Psoas muscle (tissue), 7 donors: ENCODE measurements at regions not wholly inside any gene's neighbourhood (a gene's known extent, or its start where the extent isn't known, plus 50 kb on each side); places are given as distances from the start of the nearest gene placed in this dataset.

ENCODE experiments used
- ATAC-seq, 4 donors: fragments of 200-7000 bp; cut with Tn5 transposase; one replicate each; pipeline ENCODE4 v1.9.1; 2020; ENCODE audit warnings: moderate library complexity in 3 of 4, mild to moderate bottlenecking in 2 of 4
- DNase-seq, 2 donors: peaks; one replicate each; pipeline ENCODE4 v3.0.0-alpha.2; 2020
- H3K27ac ChIP-seq: fragments of 200-600 bp; one replicate; pipeline ENCODE4 v1.8.0; 2022
- H3K27me3 ChIP-seq, 3 donors: fragments of 200-600 bp in 1 of 3; one replicate each; pipeline versions ENCODE4 v1.6.1 to v1.8.0; 2013 to 2022; ENCODE audit warnings: low read length in 2 of 3, mild to moderate bottlenecking in 2 of 3, moderate library complexity in 1 of 3; ENCODE audit not compliant: insufficient read depth in 3 of 3
- H3K36me3 ChIP-seq, 2 donors: fragments of 200-600 bp in 1 of 2; one replicate each; pipeline versions ENCODE4 v1.6.1 to v1.8.0; 2013 to 2022; ENCODE audit warnings: low read depth in 1 of 2, mild to moderate bottlenecking in 1 of 2, moderate library complexity in 1 of 2; ENCODE audit not compliant: insufficient read depth in 1 of 2
- H3K4me1 ChIP-seq: fragments of 200-600 bp; one replicate; pipeline ENCODE4 v1.8.0; 2022
- H3K4me3 ChIP-seq: fragments of 200-600 bp; one replicate; pipeline ENCODE4 v1.8.0; 2022; ENCODE audit warnings: mild to moderate bottlenecking
- H3K9me3 ChIP-seq: fragments of 200-600 bp; one replicate; pipeline ENCODE4 v1.8.0; 2022
- WGBS, 3 donors: extraction: QIAGEN DNeasy Blood & Tissue Kit; methylation state at CpG; one replicate each; pipeline versions ENCODE4 v1.1.6 to v1.1.7; 2013; 5-methylcytosine and 5-hydroxymethylcytosine counted together
- intact Hi-C, 2 donors: fragments of 100-400 bp; cut with DNase I; formaldehyde crosslinking; loops; one replicate each; pipeline versions ENCODE4 v1.11.0 to v1.14.2; 2022
- TF ChIP-seq, protein P1 (sequence below): fragments of 200-600 bp; IDR thresholded peaks from one replicate; pipeline ENCODE4 v1.8.0; 2022; ENCODE audit warnings: antibody characterized with exemption
- donor health status: healthy with polysubstance abuse.
- donor health status: DM: no; HTN: no; CAD: no; lungs with moderate emphysema.
- donor health status: Bipolar disorder and iron deficiency.
- donor health status: healthy.
- donor health status: DM: yes; HTN: yes; CAD: no.
- donor health status: DM: no; HTN: no; CAD: no.
- donor health status: DM: yes; HTN: yes; CAD: no.

DNA sequence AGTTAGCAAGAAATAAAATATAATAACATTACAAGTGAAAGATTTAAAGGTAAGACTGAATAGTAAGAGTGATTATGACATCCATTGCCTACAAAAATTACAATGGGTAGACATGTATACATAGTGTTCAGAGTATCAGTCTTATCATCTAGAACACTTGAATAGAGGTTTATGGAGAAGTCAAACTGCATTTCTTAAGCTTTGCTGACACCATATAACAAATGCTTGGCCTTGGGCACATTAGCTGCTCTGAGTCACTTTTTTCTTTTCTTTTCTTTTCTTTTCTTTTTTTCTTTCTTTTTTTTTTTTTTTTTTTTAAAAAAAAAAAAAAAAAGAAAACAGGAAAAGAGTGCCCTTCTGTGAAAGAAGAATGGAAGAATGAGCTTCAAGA lies 220.0 kb downstream of the SPCS3 start:
- DNase-seq (no peak), ATAC-seq (no peak)
- TF ChIP-seq, protein P1, sequence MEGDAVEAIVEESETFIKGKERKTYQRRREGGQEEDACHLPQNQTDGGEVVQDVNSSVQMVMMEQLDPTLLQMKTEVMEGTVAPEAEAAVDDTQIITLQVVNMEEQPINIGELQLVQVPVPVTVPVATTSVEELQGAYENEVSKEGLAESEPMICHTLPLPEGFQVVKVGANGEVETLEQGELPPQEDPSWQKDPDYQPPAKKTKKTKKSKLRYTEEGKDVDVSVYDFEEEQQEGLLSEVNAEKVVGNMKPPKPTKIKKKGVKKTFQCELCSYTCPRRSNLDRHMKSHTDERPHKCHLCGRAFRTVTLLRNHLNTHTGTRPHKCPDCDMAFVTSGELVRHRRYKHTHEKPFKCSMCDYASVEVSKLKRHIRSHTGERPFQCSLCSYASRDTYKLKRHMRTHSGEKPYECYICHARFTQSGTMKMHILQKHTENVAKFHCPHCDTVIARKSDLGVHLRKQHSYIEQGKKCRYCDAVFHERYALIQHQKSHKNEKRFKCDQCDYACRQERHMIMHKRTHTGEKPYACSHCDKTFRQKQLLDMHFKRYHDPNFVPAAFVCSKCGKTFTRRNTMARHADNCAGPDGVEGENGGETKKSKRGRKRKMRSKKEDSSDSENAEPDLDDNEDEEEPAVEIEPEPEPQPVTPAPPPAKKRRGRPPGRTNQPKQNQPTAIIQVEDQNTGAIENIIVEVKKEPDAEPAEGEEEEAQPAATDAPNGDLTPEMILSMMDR: no peak
- intact Hi-C loops: no loop called here
- H3K36me3 ChIP-seq: no peaks in the 10 kb centered on the region
- H3K4me1 ChIP-seq: no peaks in the 10 kb centered on the region
- no peak overlapping the region for H3K4me3 ChIP-seq
- H3K9me3 ChIP-seq: no peaks in the 10 kb centered on the region
- H3K27me3 ChIP-seq: no peaks in the 10 kb centered on the region
- H3K27ac ChIP-seq: no peak overlapping the region

DNA sequence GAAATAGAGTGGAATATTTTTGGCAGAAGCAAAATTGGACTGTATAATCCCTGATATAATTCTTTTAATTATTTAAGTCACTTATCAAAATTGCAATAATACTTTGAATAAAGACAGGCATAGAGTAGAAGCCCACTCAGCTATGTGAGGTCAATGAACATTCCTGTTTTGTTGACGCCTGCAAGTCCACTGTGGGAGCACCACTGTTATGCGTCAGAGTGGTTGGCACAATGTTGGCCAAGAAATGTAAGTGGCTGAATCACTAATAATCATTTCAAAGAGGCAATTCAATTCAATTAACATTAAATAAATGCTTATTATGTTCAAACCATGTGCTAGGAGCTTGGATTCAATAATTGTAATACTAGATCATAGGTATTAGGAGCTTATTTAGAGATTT lies 221.0 kb downstream of the SPCS3 start:
- WGBS, 3 donors: 87 to 93% (median 87%) methylated on average over 2 of the region's 2 CpGs
- H3K9me3 ChIP-seq: no peaks in the 10 kb centered on the region
- no peaks in the 10 kb centered on the region for H3K36me3 ChIP-seq
- no peaks in the 10 kb centered on the region for H3K27me3 ChIP-seq
- no peaks in the 10 kb centered on the region for H3K4me1 ChIP-seq
- no peak for ATAC-seq
- intact Hi-C loops: no loop called here
- DNase-seq: no peak
- no peak overlapping the region for H3K27ac ChIP-seq
- TF ChIP-seq, protein P1: no peak
- no peak overlapping the region for H3K4me3 ChIP-seq

DNA sequence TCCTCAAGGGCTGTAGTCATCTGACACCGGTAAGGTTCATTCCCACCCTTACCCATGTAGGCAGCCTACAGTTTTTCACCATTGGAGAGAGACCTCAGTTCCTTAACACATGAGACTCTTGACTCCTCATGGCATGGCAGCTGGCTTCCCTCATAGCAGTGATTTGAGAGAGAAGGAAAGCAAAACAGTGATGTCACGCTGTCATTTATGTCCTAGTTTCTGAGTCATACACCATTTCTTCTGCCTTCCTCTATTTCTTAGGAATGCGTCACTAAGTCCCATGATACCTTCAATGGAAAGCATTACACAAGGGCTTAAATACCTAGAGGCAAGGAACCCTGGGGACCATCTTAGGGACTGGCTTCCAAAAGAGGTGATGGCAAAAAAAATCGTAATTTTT lies 226.1 kb downstream of the SPCS3 start:
- Histone ChIP-seq H3K27me3 (no peaks in the 10 kb centered on the region), H3K9me3 (no peaks in the 10 kb centered on the region), H3K36me3 (no peaks in the 10 kb centered on the region), H3K4me1 (no peaks in the 10 kb centered on the region), H3K27ac (no peak overlapping the region), H3K4me3 (no peak overlapping the region)
- 51 to 62% (median 56%) methylated on average over 4 of the region's 4 CpGs for WGBS, 3 donors
- DNase-seq (no peak), ATAC-seq (no peak)
- intact Hi-C loops: no loop called here
- TF ChIP-seq, protein P1: no peak

DNA sequence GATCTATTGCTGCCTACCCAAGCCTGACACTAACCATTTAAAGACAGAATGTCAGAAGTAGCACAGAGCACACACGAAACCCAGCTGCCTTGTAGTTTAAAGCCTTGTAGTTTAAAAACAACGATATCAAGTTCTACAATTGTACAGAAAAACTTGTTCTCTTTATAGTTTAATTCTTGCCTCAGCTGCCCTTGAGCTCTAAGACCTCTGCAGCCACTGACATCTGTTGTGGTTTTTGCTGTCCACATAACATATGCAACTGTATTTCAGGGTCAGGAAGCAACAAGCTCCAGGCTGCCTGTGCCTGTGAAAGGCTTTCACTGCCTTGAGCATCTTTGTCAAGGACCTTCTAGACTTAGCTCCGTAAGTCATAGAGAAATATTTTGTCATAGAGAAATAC lies 227.2 kb downstream of the SPCS3 start:
- ATAC-seq (no peak), DNase-seq (no peak)
- H3K27me3 ChIP-seq: no peaks in the 10 kb centered on the region
- H3K36me3 ChIP-seq: no peaks in the 10 kb centered on the region
- no peak overlapping the region for H3K4me3 ChIP-seq
- TF ChIP-seq, protein P1: no peak
- WGBS, 3 donors: 39 to 56% (median 51%) methylated on average over 3 of the region's 3 CpGs
- H3K9me3 ChIP-seq: peaks cover 9% of the 10 kb centered on the region
- H3K4me1 ChIP-seq: no peaks in the 10 kb centered on the region
- no peak overlapping the region for H3K27ac ChIP-seq
- intact Hi-C loops: no loop called here

DNA sequence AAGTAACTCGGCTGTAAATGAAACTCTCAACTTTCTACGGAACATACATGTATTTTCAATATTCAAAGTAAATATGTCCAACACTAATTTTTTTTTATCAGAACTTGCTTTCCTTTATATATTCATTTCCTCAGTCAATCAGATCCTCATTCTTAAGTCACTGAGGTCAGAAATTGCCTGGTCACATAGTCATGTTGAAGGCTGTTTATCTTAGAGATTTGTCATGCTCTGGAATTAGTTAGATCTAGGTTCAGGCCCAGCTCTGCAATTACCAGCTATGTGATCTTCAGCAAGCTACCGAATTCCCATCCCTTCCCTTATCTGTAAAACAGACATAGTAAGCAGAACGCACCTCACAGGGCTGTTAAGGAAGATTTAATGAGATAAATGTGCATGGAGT lies 228.8 kb downstream of the SPCS3 start:
- no peak for DNase-seq
- WGBS, 3 donors: 49 to 70% (median 49%) methylated on average over 4 of the region's 4 CpGs
- Histone ChIP-seq H3K4me3 (no peak overlapping the region), H3K36me3 (no peaks in the 10 kb centered on the region), H3K4me1 (no peaks in the 10 kb centered on the region), H3K27ac (no peak overlapping the region), H3K27me3 (no peaks in the 10 kb centered on the region), H3K9me3 (peaks cover 20% of the 10 kb centered on the region)
- intact Hi-C loops: no loop called here
- ATAC-seq: no peak
- TF ChIP-seq, protein P1: no peak
